HL-60/S4 treated with phorbol 12-myristate 13-acetate at 8.2 ng/mL for 4 days and 3 days (cell line): ENCODE measurements at regions not wholly inside any gene's neighbourhood (a gene's known extent, or its start where the extent isn't known, plus 50 kb on each side); places are given as distances from the start of the nearest gene placed in this dataset.

Experiments used
- in situ Hi-C: fragments of 300-500 bp; cut with MboI; formaldehyde crosslinking; loops from 2 replicates; pipeline ENCODE4 v1.15.0; 2022; ENCODE audit warnings: low sequenced_read_pairs

DNA sequence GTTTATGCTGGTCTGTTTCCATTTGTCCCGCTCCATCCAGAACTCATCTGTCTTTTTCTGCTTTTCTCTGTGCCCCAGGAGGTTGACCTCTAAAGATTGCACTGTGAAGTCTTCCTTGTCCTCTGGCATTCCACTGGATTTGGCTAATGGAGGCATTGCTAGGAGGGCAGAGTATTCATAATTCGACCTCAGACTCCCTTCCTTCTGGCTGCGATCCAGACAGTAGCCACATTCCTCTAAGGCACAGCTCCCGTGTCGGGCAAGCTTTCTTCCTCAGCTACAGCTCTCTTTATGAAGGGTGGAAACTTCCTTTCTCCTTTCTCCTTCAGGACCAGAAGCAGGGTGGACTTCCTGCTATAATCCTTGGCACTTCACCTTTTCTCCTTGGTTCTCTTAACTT lies 175.9 kb downstream of the BAMBI start:
- in situ Hi-C loops, result no loop called here

DNA sequence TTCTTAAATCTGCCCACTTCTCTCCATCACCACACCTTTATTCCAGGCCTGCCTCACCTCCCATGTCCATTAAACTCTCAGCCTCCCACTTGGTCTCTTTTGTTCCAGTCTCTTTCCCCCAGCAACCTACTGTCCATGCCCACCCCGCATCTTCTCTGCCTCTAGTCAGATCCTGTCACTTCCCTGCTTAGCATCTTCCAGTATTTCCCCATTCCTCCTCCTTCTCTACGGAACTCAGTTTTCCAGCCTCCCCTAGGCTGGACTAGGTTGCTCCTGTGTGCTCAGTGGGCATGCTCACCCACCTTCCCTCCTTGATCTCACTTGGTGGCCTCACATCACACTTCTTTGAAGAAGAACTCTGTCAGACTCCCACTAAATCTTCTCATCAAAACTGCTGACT lies 179.8 kb downstream of the BAMBI start:
- in situ Hi-C loops, result no loop called here

DNA sequence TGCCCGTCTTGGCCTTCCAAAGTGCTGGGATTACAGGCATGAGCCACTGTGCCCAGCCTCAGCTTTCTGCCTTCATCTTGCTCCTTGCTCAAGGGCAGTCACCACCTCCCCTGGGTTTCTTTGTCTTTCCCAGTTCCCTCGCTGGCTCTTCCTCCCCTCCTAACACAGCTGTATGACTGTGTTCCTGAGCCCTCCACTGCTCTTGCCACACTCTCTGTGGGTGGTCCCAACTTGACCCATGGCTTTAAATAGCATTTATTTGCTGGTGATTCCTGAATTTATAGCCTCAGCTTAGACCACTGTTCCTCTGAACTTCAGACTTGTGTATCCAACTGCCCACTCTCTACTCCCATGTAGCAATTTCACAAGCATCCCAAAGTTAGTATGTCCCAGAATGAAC lies 181.3 kb downstream of the BAMBI start:
- in situ Hi-C loops, result no loop called here

DNA sequence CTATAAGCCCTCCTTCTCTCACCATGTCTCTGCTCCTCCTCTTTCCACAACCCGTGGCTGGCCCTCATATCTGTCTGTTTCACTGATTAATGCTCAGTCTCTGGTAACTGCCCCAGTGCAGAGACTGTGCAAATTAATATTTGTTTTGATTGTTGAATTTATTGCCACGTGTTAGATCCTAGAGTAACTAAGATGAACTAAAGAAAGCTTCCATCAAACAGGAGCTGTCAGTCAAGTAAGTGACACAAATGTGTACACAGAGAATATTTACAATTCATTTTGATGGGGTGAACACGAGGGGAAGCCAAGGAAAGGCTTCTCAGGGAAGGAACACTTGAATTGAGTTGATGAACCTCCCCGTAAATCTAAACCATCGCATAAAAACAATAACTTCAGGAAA lies 182.5 kb downstream of the BAMBI start:
- in situ Hi-C loops, result no loop called here

DNA sequence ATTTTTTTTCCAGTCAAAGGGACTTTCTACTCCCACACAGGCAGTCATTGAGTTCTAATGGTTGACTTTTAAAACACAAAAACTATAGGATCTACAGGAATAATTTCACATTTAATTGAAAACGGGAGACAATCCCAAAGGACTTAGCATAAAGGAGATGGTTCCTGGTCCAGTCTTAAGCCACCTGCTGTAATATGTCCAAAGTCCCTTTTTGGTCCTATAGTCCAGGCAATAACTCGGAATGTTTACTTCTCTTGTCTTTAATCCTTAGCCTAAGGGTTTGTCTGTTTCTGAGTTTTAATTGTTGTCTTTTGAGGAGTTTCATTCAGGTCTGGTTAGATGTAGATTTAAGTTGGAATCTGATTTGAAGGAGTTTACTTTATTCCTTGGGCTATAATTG lies 184.9 kb downstream of the BAMBI start:
- in situ Hi-C loops, result no loop called here

DNA sequence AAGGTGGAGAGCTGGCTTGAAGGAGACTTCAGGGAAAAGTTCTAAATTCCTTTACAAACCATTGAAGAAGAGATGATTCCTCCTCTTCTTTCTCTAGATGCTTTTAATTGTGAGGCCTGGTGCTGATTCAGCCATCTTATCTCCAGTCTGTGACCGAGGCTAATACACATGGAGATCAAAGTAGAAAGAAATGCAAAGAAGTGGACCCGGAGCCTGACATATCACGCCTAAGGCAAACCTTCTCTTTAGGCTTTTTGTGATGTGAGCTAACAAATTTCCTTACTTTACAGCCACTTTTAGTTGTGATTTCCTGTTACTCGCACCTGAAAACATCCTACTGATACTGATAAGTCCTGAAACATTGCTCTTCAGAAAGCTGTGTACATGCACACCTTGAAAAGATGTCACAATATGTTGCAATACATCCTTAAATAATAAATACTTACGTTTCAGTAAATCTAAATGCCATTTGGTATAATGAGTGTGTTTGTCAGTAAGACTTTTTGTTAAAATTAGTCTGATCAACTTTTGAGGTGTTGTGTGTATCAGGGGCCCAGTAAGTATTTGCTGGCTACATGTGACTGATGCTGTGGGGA lies 192.4 kb downstream of the BAMBI start:
- in situ Hi-C loops, result no loop called here

DNA sequence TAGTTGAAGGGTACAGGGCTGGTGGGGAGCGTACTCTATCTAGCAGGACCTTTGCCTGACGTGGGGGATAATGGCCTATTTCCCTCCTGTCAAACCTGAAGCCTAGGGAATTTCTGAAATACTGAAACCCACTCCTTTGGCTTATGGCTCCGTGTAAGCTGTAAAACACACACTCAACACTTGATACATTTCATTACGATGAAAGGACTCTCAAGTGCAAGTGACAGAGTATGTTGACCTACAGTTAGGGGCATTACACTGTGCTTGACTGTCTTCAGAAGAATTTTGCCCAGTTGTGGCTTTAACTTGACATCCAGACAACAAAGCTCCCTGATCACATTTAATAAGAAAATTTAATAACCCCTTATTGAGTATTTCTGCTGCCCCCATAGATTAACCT lies 194.3 kb downstream of the BAMBI start:
- in situ Hi-C loops, result no loop called here

DNA sequence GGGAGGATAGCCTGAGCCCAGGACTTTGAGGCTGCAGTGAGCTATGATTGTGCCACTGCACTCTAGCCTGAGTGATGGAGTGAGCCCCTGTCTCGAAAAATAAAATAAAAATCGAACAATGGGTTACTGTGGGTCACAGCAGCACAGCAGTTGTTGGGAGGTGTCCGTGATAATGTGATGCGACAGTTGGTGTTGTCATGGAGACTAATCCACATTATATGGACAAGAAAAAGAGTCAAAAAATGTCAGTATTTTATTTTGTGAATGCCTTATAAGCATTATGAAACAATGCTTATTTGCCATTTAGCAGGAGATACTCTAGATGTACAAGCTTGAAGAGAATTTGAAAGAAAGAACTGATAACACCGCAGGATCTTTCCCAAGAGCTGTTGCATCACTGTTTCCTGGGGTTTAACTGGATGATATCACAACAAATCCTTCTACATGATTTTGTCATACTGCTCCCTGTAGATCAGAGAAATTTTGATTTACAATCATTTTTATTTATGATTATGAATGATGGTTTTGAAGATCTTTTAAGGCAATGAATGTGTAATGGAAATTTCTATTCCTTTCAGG lies 195.4 kb downstream of the BAMBI start:
- in situ Hi-C loops, result no loop called here

DNA sequence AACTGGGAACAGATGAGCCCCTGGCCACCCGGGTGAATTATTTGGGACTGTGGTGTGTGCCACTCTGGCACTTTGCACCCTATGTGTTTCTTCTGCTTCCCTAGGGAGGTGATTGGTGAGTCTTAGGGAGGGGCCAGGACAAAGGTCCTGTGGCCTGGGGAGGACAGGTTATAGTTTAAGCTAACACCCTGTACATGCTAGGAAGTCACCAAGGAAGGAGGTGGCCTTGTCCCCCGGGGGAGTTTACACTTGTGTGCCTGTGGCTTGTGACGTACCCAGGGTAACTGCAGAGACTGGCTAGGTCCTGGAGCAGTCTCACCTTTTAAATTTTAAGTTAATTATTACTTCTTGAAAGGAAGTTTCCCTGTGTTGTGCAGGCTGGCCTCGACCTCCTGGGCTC lies 196.2 kb downstream of the BAMBI start:
- in situ Hi-C loops, result no loop called here

DNA sequence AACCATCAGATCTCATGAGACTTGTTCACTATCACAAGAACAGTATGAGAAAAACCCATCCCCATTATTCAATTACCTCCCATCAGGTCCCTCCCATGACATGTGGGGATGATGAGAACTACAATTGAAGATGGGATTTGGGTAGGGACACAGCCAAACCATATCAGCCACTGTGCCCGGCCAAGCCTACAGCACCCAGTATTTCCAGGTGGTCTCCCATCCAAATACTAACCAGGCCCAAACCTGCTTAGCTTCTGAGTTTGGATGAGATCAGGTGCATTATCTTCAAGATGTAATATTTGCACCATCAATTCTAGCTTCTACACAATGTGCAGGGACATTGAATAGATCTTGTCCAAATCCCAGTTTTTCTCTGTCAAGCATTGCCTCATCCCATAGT lies 196.9 kb downstream of the BAMBI start:
- in situ Hi-C loops, result no loop called here

DNA sequence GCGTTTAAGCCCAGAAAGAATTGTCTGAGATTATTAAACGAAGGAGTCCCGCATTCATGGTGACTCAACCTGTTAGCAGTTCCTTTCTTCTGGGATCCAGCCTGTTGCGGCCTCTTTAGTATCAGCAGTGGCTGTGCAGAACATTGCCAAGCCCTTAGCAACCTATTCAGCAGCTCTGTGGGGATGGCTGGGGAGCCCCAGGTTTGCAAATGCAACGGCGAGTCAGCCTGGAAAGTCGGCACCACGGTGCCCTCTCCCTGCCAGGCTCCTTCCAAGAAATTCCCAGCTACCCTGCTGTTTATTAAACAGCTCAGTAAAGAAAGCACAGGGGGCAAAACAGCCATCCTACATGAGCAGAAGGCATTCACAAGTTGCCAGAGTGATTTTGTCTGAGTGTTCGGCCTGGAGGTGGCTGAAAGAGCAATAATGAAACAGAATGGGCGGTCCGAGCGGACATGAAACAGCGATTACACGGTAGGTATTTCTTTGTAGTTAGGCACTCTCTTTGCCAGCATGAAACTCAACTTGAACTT lies 198.3 kb downstream of the BAMBI start:
- in situ Hi-C loops, result no loop called here

DNA sequence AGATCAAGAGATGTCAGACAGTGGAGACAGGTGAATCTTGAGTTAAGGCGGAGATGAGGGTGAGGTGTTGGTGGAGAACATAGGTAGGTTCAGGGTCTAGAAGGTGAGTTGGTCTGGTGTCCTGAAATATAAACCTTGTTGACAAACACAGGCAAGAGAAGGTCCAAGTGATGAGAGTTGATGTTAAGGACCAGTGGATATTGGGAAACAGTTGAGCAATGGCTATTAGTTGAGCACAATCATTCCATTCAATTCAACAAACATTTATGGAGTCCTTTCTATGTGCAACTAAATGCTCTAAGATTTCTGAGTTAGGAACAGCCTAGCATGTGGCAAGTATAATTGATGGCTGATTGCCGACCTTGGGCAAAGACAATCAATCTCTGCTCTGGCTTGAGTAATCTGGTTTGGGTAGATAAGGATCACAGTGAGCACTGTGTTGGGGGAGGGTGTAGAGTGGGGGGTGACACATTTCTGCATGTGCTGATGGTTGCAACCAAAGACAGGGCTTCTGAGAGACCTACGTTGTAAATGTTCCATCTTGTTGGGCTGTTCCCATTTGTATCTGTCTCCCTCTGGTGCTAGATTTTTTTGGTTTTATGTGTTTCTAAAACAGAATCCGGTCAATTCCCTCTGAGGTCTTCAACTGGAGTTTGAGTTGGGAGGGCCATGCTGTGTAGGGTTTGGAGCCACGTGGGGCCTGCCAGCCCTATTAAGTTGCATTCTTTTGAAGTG lies 201.1 kb downstream of the BAMBI start:
- in situ Hi-C loops, result no loop called here

DNA sequence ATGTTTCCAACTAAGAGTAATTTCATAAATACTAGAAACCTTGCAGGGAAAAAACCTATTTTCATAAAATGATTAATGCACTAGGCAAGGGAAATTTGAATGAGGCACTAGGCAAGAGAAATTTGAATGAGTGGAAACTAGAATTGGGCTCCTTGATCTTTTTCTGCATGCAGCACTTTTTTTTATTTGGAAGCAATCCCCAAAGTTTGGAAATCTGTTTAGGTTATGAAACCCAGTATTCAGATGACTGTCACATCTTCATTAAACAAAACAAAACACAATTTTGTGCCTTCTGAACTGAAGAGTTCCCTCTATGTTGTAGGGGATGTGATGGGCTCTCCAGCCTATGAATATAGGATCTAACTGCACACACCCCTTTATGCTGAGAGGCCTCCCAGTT lies 201.9 kb downstream of the BAMBI start:
- in situ Hi-C loops, result no loop called here

DNA sequence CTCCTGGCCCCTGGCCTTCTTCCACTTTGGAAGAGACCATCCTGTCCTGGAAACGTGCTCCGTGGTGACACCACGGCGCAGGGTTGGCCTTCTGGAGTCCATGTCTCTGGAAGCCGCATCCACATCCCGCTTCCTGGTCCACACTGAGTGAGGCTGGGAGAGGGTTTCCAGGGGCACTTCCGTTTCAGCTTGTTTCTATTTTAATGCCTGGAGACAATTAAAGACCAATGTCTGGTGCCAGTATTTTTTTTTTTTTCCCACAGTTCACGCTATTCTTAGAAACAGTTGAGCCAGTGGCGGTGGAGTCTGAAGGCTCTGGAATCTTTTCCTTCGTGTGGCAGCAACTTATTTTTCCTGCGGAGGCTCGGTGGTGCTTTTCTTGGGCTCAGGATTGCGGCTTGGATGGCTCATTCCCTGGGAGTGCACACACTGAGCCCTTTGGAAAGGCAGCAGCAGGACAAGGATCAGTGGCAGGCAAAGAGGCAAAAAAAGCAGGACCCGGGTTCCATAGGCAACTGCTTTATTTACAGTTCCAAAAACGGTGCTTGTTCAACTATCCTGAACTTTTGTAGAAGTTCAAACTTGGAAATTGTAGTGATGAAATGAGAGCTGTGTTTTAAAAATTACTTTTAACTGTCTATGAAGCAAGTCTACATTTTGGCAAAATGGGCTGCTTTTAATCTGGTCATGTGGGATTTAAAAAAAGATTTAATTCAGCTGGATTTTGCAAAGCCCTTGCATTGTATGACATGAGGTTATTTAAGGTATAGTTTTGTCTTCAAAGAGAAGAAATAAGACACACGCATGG lies 202.8 kb downstream of the BAMBI start:
- in situ Hi-C loops, result no loop called here

DNA sequence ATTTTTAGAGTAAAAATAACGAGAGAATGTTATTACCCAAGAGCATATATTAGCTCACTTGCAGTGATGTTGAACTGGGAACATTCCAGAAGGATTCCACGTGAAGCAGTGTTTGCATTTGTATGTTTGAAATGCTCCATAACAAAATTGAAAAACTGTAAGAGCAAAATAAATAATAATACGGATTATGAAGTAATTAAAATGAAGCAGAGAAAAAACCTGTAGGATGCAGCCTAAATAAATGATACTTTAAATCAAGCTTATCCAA lies 203.3 kb downstream of the BAMBI start:
- in situ Hi-C loops, result no loop called here

DNA sequence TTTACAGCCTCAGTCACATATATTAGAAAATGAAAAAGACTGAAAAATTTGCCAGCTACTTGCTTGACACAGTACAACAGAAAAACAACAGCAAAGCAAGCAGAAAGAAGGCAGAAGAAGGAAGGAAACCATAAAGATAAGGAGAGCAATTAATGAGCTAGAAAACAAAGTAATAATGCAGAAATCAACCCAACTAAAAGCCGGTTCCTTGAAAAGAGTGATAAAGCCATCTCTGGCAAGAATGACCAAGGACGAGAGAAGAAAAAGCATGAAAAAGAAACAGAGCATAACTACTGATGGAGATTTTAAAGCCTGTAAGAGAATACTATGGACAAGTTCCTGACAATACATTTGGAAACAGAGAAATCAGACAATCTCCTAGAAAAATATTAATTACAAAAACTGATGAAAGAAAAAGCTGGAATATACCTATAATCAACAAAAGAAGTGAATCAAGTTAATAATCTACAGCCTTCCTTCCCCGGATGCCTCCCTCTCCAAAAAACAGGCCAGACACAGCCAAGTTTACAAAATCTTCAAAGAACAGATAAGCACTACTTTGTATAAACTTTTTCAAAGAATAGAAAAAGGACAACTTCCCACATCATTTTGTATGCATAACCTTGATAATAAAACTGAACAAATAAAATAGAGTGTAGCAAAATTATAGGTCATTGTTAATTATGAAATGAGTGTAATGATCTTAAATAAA lies 204.0 kb downstream of the BAMBI start:
- in situ Hi-C loops, result no loop called here

DNA sequence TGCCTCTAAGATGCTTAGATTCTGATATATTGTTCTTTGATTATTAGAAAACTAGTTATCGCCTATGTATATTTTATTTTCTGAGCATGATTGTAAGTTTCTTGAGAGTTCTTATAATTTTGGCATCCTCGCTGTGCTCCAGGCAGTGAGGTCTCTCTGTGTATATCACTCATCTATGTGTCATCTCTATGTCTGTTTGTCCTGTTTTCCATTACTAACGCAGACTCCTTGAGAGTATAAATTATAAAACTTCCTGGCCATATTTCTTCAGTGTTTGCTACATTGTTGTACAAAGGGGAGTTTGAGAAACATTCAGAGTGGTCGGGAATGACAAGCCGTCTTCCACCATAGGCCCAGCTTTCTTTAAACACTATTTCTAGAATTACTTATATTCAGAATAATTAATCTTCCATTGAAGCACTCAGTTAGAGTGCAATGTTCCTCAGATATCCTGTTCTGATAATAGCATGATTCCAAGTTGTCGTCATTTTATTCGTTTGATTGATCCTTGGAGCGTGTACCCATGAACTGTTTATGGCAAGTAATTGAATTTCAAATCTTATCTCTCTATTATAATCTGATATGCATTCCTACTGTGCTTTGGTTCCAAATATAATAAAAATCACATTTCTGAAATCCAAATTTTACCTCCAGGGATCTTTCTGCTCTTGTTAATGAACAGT lies 206.6 kb downstream of the BAMBI start:
- in situ Hi-C loops, result no loop called here

DNA sequence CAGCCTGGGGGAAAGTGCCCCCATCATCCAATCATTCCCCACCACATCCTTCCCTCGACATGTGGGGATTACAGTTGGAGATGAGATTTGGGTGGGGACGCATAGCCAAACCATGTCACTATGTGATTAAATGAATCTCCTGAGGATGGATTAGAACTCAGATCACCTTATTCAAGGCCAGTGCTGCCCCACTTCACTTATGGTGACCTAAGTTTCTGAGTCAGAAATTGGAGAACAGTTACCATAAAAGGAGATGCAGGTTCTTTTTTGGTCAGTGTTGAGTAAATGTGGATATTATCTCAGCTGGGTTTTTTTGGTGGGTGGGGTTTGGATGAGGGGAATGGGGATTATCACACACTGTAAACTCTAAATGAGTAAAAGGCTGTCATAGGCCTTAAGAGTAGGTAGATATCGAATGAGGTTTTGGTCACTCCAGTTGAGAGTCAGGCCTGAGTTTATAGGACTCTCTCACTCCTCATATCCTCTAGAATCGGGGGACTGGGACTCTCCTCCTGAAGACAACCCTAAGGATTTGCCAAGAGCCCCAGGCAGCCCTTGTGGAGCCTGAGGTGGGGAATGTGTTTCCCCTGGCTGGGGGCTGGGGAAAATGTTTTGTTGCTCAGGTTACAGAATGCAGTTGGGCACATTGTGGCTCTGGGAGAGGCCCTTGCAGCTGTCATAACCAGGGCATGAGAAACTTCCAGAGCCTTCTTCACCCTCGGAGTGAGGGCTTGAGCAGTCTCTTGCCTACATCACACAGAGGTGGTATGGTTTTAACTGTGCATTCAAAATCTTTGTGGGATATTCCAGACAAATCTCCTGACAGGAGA lies 213.0 kb downstream of the BAMBI start:
- in situ Hi-C loops, result no loop called here

DNA sequence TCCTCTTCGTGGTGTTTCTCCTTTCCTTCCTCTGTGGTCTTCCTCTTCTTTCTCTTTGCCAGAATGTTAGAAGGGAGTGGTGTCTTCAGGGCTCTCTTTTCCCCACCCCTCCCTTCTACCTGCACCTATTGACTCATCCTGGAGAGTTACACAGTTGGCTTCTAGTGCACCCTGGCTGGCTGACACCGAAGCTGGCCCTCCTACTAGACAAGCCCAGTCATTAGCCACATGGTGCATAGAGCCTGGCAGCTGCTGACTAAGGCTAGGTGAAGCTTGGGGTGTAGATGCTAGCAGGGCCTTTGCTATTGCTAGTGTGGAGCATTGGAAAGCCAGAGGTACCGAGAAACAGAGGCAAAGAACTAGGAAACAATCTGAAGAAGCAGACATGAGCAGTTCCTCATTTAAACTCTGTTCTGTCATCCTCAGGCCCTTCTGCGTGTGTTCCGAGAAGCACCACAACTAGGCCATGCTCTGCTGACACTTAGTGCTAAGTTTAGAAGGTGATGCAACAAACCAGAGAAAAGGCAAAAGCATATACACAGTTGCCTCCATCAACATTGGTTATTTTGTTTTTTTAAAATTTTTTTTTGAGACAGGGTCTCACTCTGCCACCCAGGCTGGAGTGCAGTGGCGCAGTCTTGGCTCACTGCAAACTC lies 213.9 kb downstream of the BAMBI start:
- in situ Hi-C loops, result no loop called here
